ENCODE measurements at regions not wholly inside any gene's neighbourhood (a gene's known extent, or its start where the extent isn't known, plus 50 kb on each side); places are given as distances from the start of the nearest gene placed in this dataset.

GRCh38 chr18:73043611-73044010, 175.8 kb upstream of the NETO1 start:
- H2AFZ ChIP-seq (ENCODE audit: low read depth, low read length, poor library complexity, severe bottlenecking) = no peak overlapping the region
- ATAC-seq (no peak), DNase-seq (ENCODE audit: low read depth, low spot score) (no peak)
- no peak overlapping the region for H3K27ac ChIP-seq (ENCODE audit: low read depth, low read length)
- BruUV-seq (replicated peaks) = no TSS peak
- no peak overlapping the region for H3K9ac ChIP-seq (ENCODE audit: low read length)
- no peaks in the 10 kb centered on the region for H4K20me1 ChIP-seq (ENCODE audit: insufficient read depth)
- RAD21 ChIA-PET (ENCODE audit: low non-redundant PET in 1 of 2, low total read pairs in 2 of 2, uncharacterized antibody in 2 of 2, unreplicated experiment in 2 of 2) = no interaction called here
- H3K79me2 ChIP-seq (ENCODE audit: insufficient read depth, low read length) = no peaks in the 10 kb centered on the region
- H3K9me2 ChIP-seq (ENCODE audit: insufficient read depth) = no peaks in the 10 kb centered on the region
- H3K4me1 ChIP-seq (ENCODE audit: control insufficient read depth in 1 of 2, insufficient read depth in 2 of 2, low read length in 2 of 2) = no peaks in the 10 kb centered on the region
- H3K4me2 ChIP-seq (ENCODE audit: low read length) = no peak overlapping the region
- H3K36me3 ChIP-seq (ENCODE audit: control insufficient read depth in 1 of 2, insufficient read depth in 2 of 2, low read length in 2 of 2) = no peaks in the 10 kb centered on the region
- POLR2A ChIA-PET = no interaction called here
- TF ChIP-seq CEBPB (IDR thresholded peaks at IDR 0.05; ENCODE audit: low read depth) (no peak), YY1 (IDR thresholded peaks at IDR 0.05; ENCODE audit: extremely low read depth, insufficient replicate concordance, low read depth, low read length) (no peak), ELF1 (IDR thresholded peaks at IDR 0.05; ENCODE audit: borderline replicate concordance, low read depth) (no peak), POLR2AphosphoS5 (IDR thresholded peaks at IDR 0.05; ENCODE audit: low read depth, low read length) (no peak), SRF (IDR thresholded peaks at IDR 0.05; ENCODE audit: low read depth) (no peak), JUND (IDR thresholded peaks at IDR 0.05) (no peak), RAD21 (IDR thresholded peaks at IDR 0.05; ENCODE audit: low read depth) (no peak), FOSL1 (IDR thresholded peaks at IDR 0.05; ENCODE audit: low read depth) (no peak), CBX3 (IDR thresholded peaks at IDR 0.05; ENCODE audit: low read depth) (no peak), CTCF (IDR thresholded peaks at IDR 0.05 in 2 of 3, conservative IDR thresholded peaks at IDR 0.05 in 1 of 3; ENCODE audit: borderline replicate concordance in 1 of 3, insufficient read depth in 1 of 3, low read depth in 2 of 3, low read length in 2 of 3) (no peak), ZFX (IDR thresholded peaks at IDR 0.05) (no peak), ZBTB33 (IDR thresholded peaks at IDR 0.05; ENCODE audit: extremely low read depth, insufficient replicate concordance, low read length) (no peak), EGR1 (IDR thresholded peaks at IDR 0.05; ENCODE audit: low read depth) (no peak), EZH2 (IDR thresholded peaks at IDR 0.05) (no peak), SP1 (IDR thresholded peaks at IDR 0.05; ENCODE audit: low read depth) (no peak), SIN3A (IDR thresholded peaks at IDR 0.05; ENCODE audit: low read depth) (no peak), ATF3 (IDR thresholded peaks at IDR 0.05) (no peak), ZNF274 (IDR thresholded peaks at IDR 0.05; ENCODE audit: low read depth, low read length) (no peak), MAX (IDR thresholded peaks at IDR 0.05) (no peak), REST (IDR thresholded peaks at IDR 0.05; ENCODE audit: low read depth) (no peak)
- H3K27me3 ChIP-seq (ENCODE audit: insufficient read depth, low read length) = no peaks in the 10 kb centered on the region
- peaks cover 8 to 21% of the 10 kb centered on the region in 2 experiments; a peak in 2 of 4 replicates for H3K9me3 ChIP-seq (ENCODE audit: control insufficient read depth in 1 of 2, insufficient read depth in 1 of 2, low read depth in 1 of 2, low read length in 2 of 2)
- intact Hi-C loops (cut with micrococcal nuclease) = no loop called here
- CTCF ChIA-PET = no interaction called here
- H3K4me3 ChIP-seq (replicated peaks in 1 of 2; ENCODE audit: low read depth in 1 of 2, low read length in 2 of 2) = no peak overlapping the region
